Stomach (tissue), 4 donors: ENCODE measurements at regions not wholly inside any gene's neighbourhood (a gene's known extent, or its start where the extent isn't known, plus 50 kb on each side); places are given as distances from the start of the nearest gene placed in this dataset.

ENCODE experiments used
- POLR2A ChIP-seq, 4 donors: fragments of 450-650 bp; IDR thresholded peaks; one replicate each; pipeline ENCODE4 v1.6.1; 2016; ENCODE audit warnings: antibody characterized with exemption in 4 of 4, control low read depth in 2 of 4, mild to moderate bottlenecking in 1 of 4, moderate library complexity in 1 of 4
- POLR2AphosphoS5 ChIP-seq, 3 donors: sonication (generic); formaldehyde crosslinking; IDR thresholded peaks; one replicate each; pipeline ENCODE4 v1.6.1; 2016; ENCODE audit warnings: antibody characterized with exemption in 3 of 3
- TF ChIP-seq, protein P1 (sequence below), 7 experiments: fragments of 450-650 bp in 4 of 7; fragments of 200-600 bp in 3 of 7; sonication (generic) in 3 of 7; IDR thresholded peaks; one replicate each; pipeline ENCODE4 v1.5.1; 2016 to 2019; ENCODE audit warnings: antibody characterized with exemption in 7 of 7, control low read depth in 2 of 7, mild to moderate bottlenecking in 1 of 7

DNA sequence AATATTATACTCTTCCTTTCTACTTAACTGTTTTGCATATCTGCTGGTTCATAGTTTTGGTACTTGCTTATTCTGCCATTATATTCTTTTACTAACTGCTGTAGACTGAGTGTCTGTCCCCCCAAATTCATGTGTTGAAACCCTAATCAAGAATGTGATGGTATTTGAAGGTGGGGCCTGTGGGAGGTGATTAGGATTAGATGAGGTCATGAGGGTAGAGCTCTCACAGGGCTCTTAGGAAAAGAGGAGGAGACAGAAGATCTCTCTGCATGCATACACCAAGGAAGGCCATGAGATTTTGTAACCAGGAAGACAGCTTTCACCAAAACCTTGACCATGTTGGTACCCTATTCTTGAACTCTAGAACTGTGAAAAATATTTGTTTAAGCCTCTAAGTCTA lies 354.1 kb upstream of the B3GALT2 start:
- TF ChIP-seq, protein P1, sequence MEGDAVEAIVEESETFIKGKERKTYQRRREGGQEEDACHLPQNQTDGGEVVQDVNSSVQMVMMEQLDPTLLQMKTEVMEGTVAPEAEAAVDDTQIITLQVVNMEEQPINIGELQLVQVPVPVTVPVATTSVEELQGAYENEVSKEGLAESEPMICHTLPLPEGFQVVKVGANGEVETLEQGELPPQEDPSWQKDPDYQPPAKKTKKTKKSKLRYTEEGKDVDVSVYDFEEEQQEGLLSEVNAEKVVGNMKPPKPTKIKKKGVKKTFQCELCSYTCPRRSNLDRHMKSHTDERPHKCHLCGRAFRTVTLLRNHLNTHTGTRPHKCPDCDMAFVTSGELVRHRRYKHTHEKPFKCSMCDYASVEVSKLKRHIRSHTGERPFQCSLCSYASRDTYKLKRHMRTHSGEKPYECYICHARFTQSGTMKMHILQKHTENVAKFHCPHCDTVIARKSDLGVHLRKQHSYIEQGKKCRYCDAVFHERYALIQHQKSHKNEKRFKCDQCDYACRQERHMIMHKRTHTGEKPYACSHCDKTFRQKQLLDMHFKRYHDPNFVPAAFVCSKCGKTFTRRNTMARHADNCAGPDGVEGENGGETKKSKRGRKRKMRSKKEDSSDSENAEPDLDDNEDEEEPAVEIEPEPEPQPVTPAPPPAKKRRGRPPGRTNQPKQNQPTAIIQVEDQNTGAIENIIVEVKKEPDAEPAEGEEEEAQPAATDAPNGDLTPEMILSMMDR (IDR thresholded peaks at IDR 0.05), result no peak
- TF ChIP-seq POLR2AphosphoS5 (IDR thresholded peaks at IDR 0.05) (no peak), POLR2A (IDR thresholded peaks at IDR 0.05) (no peak)
